WERI-Rb-1 (cell line): ENCODE measurements at regions not wholly inside any gene's neighbourhood (a gene's known extent, or its start where the extent isn't known, plus 50 kb on each side); places are given as distances from the start of the nearest gene placed in this dataset.

Experiments used
- DNase-seq: peaks from one replicate; pipeline ENCODE4 v3.0.0-alpha.2; 2020
- H3K27ac ChIP-seq: fragments of 250-450 bp; sonication (Bioruptor Pico); 2 replicates; pipeline ENCODE4 v1.5.1; 2020; ENCODE audit warnings: mild to moderate bottlenecking, moderate library complexity
- H3K27me3 ChIP-seq: fragments of 250-450 bp; sonication (Bioruptor Pico); 2 replicates; pipeline ENCODE4 v1.5.1; 2021; ENCODE audit warnings: mild to moderate bottlenecking, low read depth, moderate library complexity; ENCODE audit not compliant: insufficient read depth, severe bottlenecking
- H3K36me3 ChIP-seq: fragments of 250-450 bp; sonication (Bioruptor Pico); 2 replicates; pipeline ENCODE4 v1.5.1; 2020; ENCODE audit warnings: mild to moderate bottlenecking, moderate library complexity
- H3K4me3 ChIP-seq: 2 replicates; pipeline ENCODE4 v1.5.1; 2011; ENCODE audit warnings: low read depth, mild to moderate bottlenecking, control low read depth, low read length
- H3K9me3 ChIP-seq: fragments of 250-450 bp; sonication (Bioruptor Pico); 2 replicates; pipeline ENCODE4 v1.5.1; 2021; ENCODE audit warnings: mild to moderate bottlenecking, moderate library complexity; ENCODE audit not compliant: severe bottlenecking
- TF ChIP-seq, protein P1 (sequence below): IDR thresholded peaks from 2 replicates; pipeline ENCODE4 v1.5.1; 2011; ENCODE audit warnings: low read depth, mild to moderate bottlenecking, control low read depth, inconsistent platforms, low read length

GRCh38 chr1:81388435-81388834 lies 412.3 kb upstream of the ADGRL2 start:
- Histone ChIP-seq H3K9me3 (no peaks in the 10 kb centered on the region), H3K4me3 (no peak overlapping the region), H3K27me3 (no peaks in the 10 kb centered on the region), H3K36me3 (no peaks in the 10 kb centered on the region), H3K27ac (no peak overlapping the region)
- DNase-seq = no peak
- TF ChIP-seq, protein P1, sequence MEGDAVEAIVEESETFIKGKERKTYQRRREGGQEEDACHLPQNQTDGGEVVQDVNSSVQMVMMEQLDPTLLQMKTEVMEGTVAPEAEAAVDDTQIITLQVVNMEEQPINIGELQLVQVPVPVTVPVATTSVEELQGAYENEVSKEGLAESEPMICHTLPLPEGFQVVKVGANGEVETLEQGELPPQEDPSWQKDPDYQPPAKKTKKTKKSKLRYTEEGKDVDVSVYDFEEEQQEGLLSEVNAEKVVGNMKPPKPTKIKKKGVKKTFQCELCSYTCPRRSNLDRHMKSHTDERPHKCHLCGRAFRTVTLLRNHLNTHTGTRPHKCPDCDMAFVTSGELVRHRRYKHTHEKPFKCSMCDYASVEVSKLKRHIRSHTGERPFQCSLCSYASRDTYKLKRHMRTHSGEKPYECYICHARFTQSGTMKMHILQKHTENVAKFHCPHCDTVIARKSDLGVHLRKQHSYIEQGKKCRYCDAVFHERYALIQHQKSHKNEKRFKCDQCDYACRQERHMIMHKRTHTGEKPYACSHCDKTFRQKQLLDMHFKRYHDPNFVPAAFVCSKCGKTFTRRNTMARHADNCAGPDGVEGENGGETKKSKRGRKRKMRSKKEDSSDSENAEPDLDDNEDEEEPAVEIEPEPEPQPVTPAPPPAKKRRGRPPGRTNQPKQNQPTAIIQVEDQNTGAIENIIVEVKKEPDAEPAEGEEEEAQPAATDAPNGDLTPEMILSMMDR = no peak

GRCh38 chr1:81387446-81387845 lies 413.3 kb upstream of the ADGRL2 start:
- TF ChIP-seq, protein P1 = no peak
- no peak for DNase-seq
- Histone ChIP-seq H3K27me3 (no peaks in the 10 kb centered on the region), H3K36me3 (no peaks in the 10 kb centered on the region), H3K4me3 (no peak overlapping the region), H3K9me3 (no peaks in the 10 kb centered on the region), H3K27ac (no peak overlapping the region)

DNA sequence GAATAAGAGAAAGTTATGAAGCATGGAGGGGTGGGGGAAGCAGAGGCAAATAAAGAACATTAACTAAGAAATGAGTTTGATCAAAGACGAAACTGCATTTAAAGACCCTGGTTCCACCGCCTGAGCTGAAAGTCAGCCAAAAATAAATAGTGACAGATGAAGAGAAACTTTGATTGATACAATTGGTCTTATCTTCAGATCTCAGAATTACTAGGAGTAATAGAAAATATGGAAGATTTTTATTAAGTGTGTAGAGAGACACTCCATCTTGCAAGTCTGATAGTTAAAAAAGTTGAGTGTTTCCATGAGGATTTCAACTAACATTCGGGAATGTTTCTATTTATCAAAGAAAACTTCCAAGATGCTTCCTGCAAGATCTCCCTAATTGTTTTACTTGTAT lies 418.2 kb upstream of the ADGRL2 start:
- TF ChIP-seq, protein P1 = no peak
- H3K9me3 ChIP-seq = no peaks in the 10 kb centered on the region
- no peak for DNase-seq
- H3K36me3 ChIP-seq = no peaks in the 10 kb centered on the region
- no peaks in the 10 kb centered on the region for H3K27me3 ChIP-seq
- no peak overlapping the region for H3K27ac ChIP-seq
- H3K4me3 ChIP-seq = no peak overlapping the region

DNA sequence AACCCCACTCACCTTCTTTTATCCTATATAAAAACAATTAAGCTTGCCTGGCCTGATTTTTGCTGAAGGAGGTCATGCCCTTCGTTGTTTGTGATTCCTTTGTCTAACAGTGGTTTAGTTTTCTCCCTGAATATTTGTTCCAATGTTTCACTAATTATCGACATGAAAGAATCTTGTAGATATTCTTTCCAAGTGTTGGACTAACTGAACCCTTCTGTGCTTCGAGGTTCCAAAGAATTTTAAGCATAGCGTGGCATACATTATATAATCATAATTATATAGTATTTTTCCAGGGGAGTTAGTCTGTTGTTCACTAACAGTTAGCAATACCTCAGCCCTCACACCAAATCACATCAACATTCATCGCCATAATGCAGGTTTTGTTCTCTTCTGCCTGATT lies 418.9 kb upstream of the ADGRL2 start:
- TF ChIP-seq, protein P1 = no peak
- Histone ChIP-seq H3K27me3 (no peaks in the 10 kb centered on the region), H3K9me3 (no peaks in the 10 kb centered on the region), H3K4me3 (no peak overlapping the region), H3K27ac (no peak overlapping the region), H3K36me3 (no peaks in the 10 kb centered on the region)
- DNase-seq = no peak

- no peaks in the 10 kb centered on the region for H3K9me3 ChIP-seq
- no peaks in the 10 kb centered on the region for H3K27me3 ChIP-seq
- no peak overlapping the region for H3K27ac ChIP-seq
- no peak overlapping the region for H3K4me3 ChIP-seq
- TF ChIP-seq, protein P1 = no peak
- DNase-seq = no peak
- H3K36me3 ChIP-seq = no peaks in the 10 kb centered on the region
Measured at GRCh38 chr1:81380436-81380835, 420.3 kb upstream of the ADGRL2 start.

DNA sequence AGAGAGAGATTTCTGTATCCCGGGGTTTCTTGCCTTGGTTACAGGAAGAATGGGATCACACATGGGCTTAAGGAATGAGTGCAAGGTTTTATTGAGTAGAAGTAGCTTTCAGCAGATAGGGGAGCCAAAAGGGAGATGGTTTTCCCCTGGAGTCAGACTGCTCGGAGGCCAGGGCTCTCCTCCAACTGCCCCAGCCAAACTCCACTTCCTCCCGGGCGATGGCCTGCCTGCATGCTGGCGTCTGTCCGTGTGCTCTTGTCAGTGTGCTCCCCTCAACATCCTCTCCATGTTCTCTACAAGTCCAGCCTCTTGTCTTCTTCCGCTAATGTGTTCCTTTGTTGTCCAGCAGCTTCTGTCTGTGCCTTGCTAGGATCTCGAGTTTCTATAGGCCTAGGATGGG lies 421.3 kb upstream of the ADGRL2 start:
- TF ChIP-seq, protein P1 = no peak
- DNase-seq = no peak

More for the DNA sequence above, 421.3 kb upstream of the ADGRL2 start:
- Histone ChIP-seq H3K27ac (no peak overlapping the region), H3K4me3 (no peak overlapping the region), H3K36me3 (no peaks in the 10 kb centered on the region), H3K9me3 (no peaks in the 10 kb centered on the region), H3K27me3 (no peaks in the 10 kb centered on the region)
